HG03432 (cell line): ENCODE measurements at regions not wholly inside any gene's neighbourhood (a gene's known extent, or its start where the extent isn't known, plus 50 kb on each side); places are given as distances from the start of the nearest gene placed in this dataset.

Experiments used
- ATAC-seq: cut with Tn5 transposase; IDR thresholded peaks from one replicate; pipeline ENCODE4 v1.9.1; 2021; ENCODE audit warnings: mild to moderate bottlenecking, moderate library complexity; ENCODE audit not compliant: unreplicated experiment

DNA sequence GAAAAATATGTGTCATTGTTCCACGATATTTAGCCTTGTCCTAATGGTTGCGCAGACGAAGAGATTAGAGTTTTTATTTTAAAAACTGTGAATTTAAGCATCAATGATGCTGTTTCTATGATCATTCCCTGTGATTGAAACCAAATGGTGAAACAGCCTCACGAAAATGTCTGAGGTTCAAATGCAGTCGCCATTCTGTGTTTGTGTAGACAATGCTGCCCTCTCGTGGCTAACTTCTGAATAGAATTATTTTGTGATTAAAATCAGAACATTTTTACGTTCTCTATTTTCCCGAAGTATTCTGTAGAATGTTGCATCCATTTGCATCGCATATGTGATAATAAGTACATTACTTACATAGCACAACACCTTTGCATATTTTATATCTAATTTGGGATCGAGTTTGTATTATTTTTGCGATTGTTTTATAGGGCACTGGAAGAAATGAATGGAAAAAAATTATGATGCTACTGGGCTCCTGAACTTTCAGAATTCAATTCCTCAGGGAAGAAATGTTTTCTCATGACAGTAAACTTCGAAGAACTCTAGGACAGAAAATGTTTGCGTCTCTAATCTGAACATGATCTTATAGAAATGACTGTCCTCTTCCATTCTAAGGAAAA lies 54.8 kb upstream of the CREB1 start:
- no peak for ATAC-seq

GRCh38 chr2:207475546-207475945 lies 54.2 kb upstream of the CREB1 start:
- ATAC-seq = no peak

- no peak for ATAC-seq
These were observed 51.9 kb upstream of the CREB1 start for GRCh38 chr2:207477896-207478295.

GRCh38 chr2:207478572-207478971 lies 51.2 kb upstream of the CREB1 start:
- no peak for ATAC-seq

DNA sequence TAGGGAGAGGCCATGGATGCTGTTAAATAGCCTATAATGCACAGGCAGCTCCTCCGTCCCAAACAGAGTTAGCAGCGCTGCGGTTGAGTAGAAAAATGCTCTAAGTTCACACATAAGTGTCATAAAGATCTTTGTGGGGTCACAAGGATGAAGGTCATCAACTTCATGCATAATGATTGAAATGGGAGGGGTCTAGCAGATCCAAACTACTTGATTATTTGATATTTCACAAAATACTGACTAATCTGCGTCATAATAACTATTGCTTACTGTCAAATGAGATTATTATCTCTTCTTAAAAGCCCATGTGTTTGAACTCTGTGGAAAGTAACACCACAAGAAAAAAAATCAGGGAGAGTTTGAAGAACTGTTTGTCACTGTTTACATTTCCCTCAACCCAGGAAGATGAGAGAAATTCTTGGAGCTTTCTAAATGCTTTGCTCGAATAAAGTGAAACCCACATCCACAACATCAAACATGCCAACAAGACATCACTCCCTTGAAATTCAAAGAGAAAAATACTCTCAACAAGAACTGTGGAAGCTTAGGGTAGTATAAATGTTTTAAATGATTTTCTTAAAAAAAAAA lies 50.5 kb upstream of the CREB1 start:
- ATAC-seq = no peak
